Neural crest cell (in vitro differentiated cells): ENCODE measurements at regions not wholly inside any gene's neighbourhood (a gene's known extent, or its start where the extent isn't known, plus 50 kb on each side); places are given as distances from the start of the nearest gene placed in this dataset.

ENCODE experiments used
- DNase-seq: peaks from one replicate; pipeline ENCODE4 v3.0.0; 2021; ENCODE audit warnings: low read depth, mixed read lengths, low spot score
- H3K27ac Mint-ChIP-seq: one replicate; pipeline ENCODE4 v1.8.0; 2021; ENCODE audit warnings: mild to moderate bottlenecking, mixed read lengths; ENCODE audit not compliant: unreplicated experiment
- H3K27me3 Mint-ChIP-seq: 2 replicates; pipeline ENCODE4 v1.8.0; 2021; ENCODE audit warnings: low read depth, mild to moderate bottlenecking, mixed read lengths
- H3K36me3 Mint-ChIP-seq: 2 replicates; pipeline ENCODE4 v1.8.0; 2021; ENCODE audit warnings: low read depth, mild to moderate bottlenecking, mixed read lengths
- H3K4me1 Mint-ChIP-seq: 2 replicates; pipeline ENCODE4 v1.8.0; 2021; ENCODE audit warnings: mixed read lengths
- H3K4me3 Mint-ChIP-seq: one replicate; pipeline ENCODE4 v1.8.0; 2021; ENCODE audit warnings: mild to moderate bottlenecking, mixed read lengths
- H3K9me3 Mint-ChIP-seq: 2 replicates; pipeline ENCODE4 v1.8.0; 2021; ENCODE audit warnings: mixed read lengths
- TF ChIP-seq, protein P1 (sequence below): fragments of 200-600 bp; sonication (generic); conservative IDR thresholded peaks from 2 replicates; pipeline ENCODE4 v1.5.0; 2021; ENCODE audit warnings: antibody characterized with exemption, mild to moderate bottlenecking

DNA sequence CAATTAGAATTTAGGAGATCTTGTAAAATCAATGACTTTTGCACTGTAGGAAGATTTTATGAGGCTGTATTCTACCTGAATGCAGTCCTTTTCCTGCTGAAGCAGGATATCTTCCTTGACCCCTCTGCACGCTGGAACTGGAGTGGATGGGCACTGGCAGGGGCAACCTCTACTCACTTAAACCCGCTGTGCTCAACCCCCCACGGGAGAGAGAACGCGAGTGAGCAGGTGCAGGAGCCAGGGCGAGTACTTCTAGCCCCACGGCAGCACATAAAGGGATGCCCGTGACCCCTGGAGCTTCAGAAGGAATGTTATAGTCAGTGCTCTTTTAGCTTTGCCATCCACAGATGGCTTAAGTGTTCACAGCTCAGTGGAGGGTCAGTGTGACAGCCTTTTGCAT lies 1144.8 kb downstream of the EPHA7 start:
- H3K36me3 Mint-ChIP-seq = no peaks in the 10 kb centered on the region
- no peak overlapping the region for H3K27ac Mint-ChIP-seq
- TF ChIP-seq, protein P1, sequence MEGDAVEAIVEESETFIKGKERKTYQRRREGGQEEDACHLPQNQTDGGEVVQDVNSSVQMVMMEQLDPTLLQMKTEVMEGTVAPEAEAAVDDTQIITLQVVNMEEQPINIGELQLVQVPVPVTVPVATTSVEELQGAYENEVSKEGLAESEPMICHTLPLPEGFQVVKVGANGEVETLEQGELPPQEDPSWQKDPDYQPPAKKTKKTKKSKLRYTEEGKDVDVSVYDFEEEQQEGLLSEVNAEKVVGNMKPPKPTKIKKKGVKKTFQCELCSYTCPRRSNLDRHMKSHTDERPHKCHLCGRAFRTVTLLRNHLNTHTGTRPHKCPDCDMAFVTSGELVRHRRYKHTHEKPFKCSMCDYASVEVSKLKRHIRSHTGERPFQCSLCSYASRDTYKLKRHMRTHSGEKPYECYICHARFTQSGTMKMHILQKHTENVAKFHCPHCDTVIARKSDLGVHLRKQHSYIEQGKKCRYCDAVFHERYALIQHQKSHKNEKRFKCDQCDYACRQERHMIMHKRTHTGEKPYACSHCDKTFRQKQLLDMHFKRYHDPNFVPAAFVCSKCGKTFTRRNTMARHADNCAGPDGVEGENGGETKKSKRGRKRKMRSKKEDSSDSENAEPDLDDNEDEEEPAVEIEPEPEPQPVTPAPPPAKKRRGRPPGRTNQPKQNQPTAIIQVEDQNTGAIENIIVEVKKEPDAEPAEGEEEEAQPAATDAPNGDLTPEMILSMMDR = no peak
- no peaks in the 10 kb centered on the region for H3K4me1 Mint-ChIP-seq
- H3K27me3 Mint-ChIP-seq = no peaks in the 10 kb centered on the region
- DNase-seq = no peak
- H3K9me3 Mint-ChIP-seq = peaks cover 2% of the 10 kb centered on the region
- no peak overlapping the region for H3K4me3 Mint-ChIP-seq

DNA sequence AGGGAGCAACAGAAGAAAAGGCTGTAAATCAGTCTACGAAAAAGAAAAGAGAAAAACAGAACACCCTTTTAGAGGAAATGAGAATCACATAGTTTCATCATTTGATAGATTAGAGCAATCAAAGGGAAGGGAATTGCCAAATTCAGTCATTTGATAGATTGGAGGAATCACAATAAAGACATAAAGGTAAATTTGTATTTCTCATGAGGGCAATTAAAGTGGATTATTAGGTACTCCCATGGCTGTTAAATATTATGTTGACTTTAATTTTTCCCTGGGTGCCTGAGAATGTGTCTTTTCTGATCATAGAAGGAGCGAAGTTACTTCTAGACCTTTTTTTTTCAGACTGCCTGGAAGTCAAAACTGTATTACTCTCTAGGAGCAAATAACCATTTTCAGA lies 1145.7 kb downstream of the EPHA7 start:
- Mint-ChIP-seq H3K36me3 (no peaks in the 10 kb centered on the region), H3K4me3 (no peak overlapping the region), H3K4me1 (no peaks in the 10 kb centered on the region), H3K27ac (no peak overlapping the region), H3K9me3 (peaks cover 7% of the 10 kb centered on the region), H3K27me3 (no peaks in the 10 kb centered on the region)
- TF ChIP-seq, protein P1 = no peak
- DNase-seq = no peak

DNA sequence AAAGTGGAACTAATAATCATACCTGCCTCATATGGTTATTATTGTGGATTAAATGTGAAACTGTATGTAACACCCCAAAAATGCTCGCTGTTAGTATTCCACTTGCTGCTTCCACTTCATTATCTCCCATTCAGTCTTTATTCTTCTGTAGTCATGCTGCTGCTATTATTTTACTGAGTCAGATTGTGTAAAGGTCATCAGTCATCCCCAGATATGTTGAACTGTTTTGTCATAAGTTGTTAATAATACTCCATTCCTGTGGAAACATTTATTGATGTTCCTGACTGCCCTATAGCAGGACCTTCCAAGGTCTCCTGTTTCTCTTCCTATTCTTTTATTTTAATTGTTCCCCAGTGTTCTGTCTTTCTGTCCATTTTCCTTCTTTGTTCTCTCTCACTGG lies 1148.3 kb downstream of the EPHA7 start:
- DNase-seq = no peak
- H3K36me3 Mint-ChIP-seq = no peaks in the 10 kb centered on the region
- H3K4me1 Mint-ChIP-seq = no peaks in the 10 kb centered on the region
- TF ChIP-seq, protein P1 = no peak
- no peak overlapping the region for H3K4me3 Mint-ChIP-seq
- peak overlapping the region; percentile 19 for H3K27ac Mint-ChIP-seq
- H3K9me3 Mint-ChIP-seq = peaks cover 7% of the 10 kb centered on the region
- no peaks in the 10 kb centered on the region for H3K27me3 Mint-ChIP-seq

DNA sequence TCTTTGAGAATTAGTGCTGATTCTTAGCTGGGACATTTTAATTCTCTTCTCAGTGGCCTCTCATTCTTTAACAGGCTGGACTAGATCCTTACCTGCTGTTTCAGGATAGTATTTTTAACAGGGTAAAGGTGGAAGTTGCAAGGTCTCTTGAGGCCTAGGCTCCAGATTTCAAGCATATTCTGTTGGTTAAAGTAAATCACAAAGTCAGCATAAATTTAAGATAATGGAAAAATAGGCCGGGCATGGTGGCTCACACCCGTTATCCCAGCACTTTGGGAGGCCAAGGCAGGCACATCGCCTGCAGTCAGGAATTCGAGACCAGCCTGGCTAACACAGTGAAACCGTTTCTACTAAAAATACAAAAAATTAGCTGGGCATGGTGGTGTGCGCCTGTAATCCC lies 1149.0 kb downstream of the EPHA7 start:
- H3K4me3 Mint-ChIP-seq = no peak overlapping the region
- no peaks in the 10 kb centered on the region for H3K4me1 Mint-ChIP-seq
- H3K27ac Mint-ChIP-seq = no peak overlapping the region
- H3K27me3 Mint-ChIP-seq = no peaks in the 10 kb centered on the region
- H3K9me3 Mint-ChIP-seq = peaks cover 7% of the 10 kb centered on the region
- no peak for DNase-seq
- TF ChIP-seq, protein P1 = no peak
- no peaks in the 10 kb centered on the region for H3K36me3 Mint-ChIP-seq

DNA sequence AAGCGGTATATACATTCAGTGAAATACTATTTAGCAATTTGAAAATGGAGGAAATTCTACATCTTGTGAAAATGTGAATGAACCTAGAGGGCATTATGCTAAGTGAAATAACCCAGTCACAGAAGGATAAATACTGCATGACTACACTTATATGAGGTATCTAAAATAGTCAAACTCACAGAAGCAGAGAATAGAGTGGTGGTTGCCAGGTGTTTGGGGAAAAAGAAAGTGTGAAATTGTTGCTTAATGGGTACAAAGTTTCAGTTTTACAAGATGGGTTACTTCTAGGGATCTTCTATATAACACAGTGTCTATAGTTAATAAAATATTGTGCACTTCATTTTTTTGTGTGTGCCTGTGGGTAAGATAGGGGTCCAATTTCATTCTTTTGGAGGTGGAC lies 1152.0 kb downstream of the EPHA7 start:
- no peak overlapping the region for H3K27ac Mint-ChIP-seq
- TF ChIP-seq, protein P1 = no peak
- H3K4me1 Mint-ChIP-seq = no peaks in the 10 kb centered on the region
- H3K27me3 Mint-ChIP-seq = no peaks in the 10 kb centered on the region
- DNase-seq = no peak
- no peak overlapping the region for H3K4me3 Mint-ChIP-seq
- peaks cover 7% of the 10 kb centered on the region for H3K9me3 Mint-ChIP-seq
- H3K36me3 Mint-ChIP-seq = no peaks in the 10 kb centered on the region

DNA sequence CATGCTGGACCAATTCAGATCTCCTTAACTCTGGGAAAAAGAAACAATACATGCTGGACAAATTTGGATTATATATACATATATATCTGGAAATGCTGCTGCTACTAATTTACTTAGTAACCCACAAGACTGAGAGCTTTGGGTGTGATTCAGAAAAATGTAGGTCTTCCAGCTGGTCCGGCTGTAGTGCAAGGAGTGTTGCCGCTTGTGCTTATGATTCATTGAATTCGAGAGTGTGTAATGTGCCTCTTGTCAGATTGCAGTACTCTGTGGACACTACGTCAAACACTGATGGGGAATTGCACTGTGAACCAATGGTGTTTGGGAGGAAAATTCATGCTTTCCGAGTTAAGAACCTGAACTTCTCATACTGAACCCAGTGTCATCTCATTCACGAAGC lies 1155.5 kb downstream of the EPHA7 start:
- Mint-ChIP-seq H3K4me1 (no peaks in the 10 kb centered on the region), H3K4me3 (no peak overlapping the region), H3K27ac (no peak overlapping the region), H3K27me3 (no peaks in the 10 kb centered on the region), H3K36me3 (no peaks in the 10 kb centered on the region), H3K9me3 (peaks cover 4% of the 10 kb centered on the region)
- TF ChIP-seq, protein P1 = no peak
- no peak for DNase-seq
